ENCODE measurements at regions not wholly inside any gene's neighbourhood (a gene's known extent, or its start where the extent isn't known, plus 50 kb on each side); places are given as distances from the start of the nearest gene placed in this dataset.
A peak's percentile ranks its signal among the peaks of the same experiment; 100 is the strongest.
"Not testable (repeated sequence)": the region's sequence is repeated elsewhere in the genome, so short reads cannot be mapped to it uniquely, and the experiment has no call there.

DNA sequence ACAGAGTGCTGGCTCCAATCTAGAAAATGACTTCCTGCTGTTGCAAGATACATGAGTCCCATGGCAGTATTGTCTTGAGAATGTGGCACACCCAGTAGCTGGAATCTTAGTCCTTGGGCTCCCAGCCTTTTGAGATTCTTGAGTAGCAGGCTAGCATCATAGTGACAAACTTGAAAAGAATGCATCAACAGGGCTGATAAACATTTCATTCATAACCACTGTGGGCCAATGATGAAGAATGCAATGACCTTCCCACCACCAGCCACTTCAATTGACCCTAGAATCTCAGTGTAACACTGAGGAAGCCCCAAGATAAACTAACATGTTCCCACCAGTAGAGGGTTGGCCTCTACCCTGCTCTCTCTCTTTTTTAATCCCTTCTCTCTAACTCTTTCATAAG is 329.3 kb downstream of the GBA3 start:
- H3K4me3 ChIP-seq (ENCODE audit: low read depth, low read length): no peak overlapping the region
- DNase-seq (ENCODE audit: low read depth): peak; percentile 79
- TF ChIP-seq, protein P1, sequence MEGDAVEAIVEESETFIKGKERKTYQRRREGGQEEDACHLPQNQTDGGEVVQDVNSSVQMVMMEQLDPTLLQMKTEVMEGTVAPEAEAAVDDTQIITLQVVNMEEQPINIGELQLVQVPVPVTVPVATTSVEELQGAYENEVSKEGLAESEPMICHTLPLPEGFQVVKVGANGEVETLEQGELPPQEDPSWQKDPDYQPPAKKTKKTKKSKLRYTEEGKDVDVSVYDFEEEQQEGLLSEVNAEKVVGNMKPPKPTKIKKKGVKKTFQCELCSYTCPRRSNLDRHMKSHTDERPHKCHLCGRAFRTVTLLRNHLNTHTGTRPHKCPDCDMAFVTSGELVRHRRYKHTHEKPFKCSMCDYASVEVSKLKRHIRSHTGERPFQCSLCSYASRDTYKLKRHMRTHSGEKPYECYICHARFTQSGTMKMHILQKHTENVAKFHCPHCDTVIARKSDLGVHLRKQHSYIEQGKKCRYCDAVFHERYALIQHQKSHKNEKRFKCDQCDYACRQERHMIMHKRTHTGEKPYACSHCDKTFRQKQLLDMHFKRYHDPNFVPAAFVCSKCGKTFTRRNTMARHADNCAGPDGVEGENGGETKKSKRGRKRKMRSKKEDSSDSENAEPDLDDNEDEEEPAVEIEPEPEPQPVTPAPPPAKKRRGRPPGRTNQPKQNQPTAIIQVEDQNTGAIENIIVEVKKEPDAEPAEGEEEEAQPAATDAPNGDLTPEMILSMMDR (IDR thresholded peaks at IDR 0.05; ENCODE audit: insufficient read depth, low read length): peak; percentile 11

GRCh38 chr4:23021040-23021439 is 328.3 kb downstream of the GBA3 start:
- no peak overlapping the region for H3K4me3 ChIP-seq (ENCODE audit: low read depth, low read length)
- TF ChIP-seq, protein P1 (IDR thresholded peaks at IDR 0.05; ENCODE audit: insufficient read depth, low read length): no peak
- DNase-seq (ENCODE audit: low read depth): no peak

DNA sequence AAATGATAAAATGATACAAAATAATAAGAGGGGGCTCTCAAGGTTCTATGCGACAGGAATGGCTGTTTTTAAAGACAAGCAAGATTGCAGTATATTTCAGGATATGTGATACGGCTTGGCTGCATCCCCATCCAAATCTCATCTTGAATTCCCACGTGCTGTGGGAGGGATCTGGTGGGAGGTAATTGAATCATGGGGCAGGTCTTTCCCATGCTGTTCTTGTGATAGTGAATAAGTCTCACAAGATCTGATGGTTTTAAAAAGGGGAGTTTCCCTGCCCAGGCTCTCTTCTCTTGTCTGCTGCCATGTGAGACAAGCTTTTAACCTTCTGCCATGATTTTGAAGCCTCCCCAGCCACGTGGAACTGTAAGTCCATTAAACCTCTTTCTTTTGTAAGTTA is 327.7 kb downstream of the GBA3 start:
- H3K4me3 ChIP-seq (ENCODE audit: low read depth, low read length); DNase-seq (ENCODE audit: low read depth): not testable (repeated sequence)

- DNase-seq (ENCODE audit: low read depth): no peak
- H3K4me3 ChIP-seq (ENCODE audit: low read depth, low read length): no peak overlapping the region
- TF ChIP-seq, protein P1 (IDR thresholded peaks at IDR 0.05; ENCODE audit: insufficient read depth, low read length): no peak
Observed at GRCh38 chr4:23016981-23017380, 324.2 kb downstream of the GBA3 start.

DNA sequence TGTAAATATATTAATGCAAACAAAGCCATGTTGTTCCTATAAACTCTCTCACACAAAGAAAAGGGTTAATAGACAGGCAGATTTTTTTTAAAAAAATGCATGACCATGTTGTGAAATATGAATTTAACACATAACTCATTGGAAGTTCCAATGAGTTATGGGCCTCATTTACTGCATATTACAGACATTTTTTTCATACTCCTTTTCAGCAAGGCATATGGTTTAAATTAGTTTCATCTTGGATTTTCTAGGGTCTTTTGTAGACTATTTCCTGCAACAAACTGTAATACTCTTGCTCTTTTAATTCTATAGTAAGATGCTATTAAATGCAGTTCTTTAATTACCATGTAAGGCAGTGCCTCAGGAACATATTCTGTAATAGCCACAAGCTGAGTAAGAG is 323.1 kb downstream of the GBA3 start:
- no peak overlapping the region for H3K4me3 ChIP-seq (ENCODE audit: low read depth, low read length)
- no peak for DNase-seq (ENCODE audit: low read depth)
- TF ChIP-seq, protein P1 (IDR thresholded peaks at IDR 0.05; ENCODE audit: insufficient read depth, low read length): no peak

DNA sequence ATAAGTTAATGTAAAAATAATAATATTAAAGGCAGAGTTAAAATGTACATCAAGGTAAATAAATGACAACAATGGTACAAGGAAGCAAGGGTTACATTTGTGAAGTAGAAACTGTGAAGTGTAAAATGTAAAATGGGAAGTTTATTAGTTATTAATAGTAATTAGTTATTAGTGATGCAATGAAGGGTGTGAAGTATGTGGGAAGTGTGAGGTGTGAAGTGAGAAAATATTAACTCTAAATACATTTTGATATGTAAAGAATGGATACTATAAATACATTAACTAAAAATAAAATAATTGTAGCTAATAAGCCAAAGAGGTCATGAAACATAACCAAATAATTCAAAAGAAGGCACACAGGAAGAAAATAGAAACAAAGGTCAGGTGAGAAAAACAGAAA is 316.4 kb downstream of the GBA3 start:
- DNase-seq (ENCODE audit: low read depth): no peak
- no peak overlapping the region for H3K4me3 ChIP-seq (ENCODE audit: low read depth, low read length)
- TF ChIP-seq, protein P1 (IDR thresholded peaks at IDR 0.05; ENCODE audit: insufficient read depth, low read length): no peak

GRCh38 chr4:23006756-23007155 is 314.0 kb downstream of the GBA3 start:
- TF ChIP-seq, protein P1 (IDR thresholded peaks at IDR 0.05; ENCODE audit: insufficient read depth, low read length): no peak
- peak; percentile 52 for DNase-seq (ENCODE audit: low read depth)
- H3K4me3 ChIP-seq (ENCODE audit: low read depth, low read length): no peak overlapping the region
